BE2C (cell line): ENCODE measurements at regions not wholly inside any gene's neighbourhood (a gene's known extent, or its start where the extent isn't known, plus 50 kb on each side); places are given as distances from the start of the nearest gene placed in this dataset.

ENCODE experiments used
- DNase-seq: peaks from one replicate; pipeline ENCODE4 v3.0.0-alpha.2; 2020
- H3K27me3 ChIP-seq: fragments of 250-450 bp; sonication (Bioruptor Pico); 2 replicates; pipeline ENCODE4 v1.5.1; 2020; ENCODE audit warnings: mild to moderate bottlenecking
- H3K36me3 ChIP-seq: fragments of 250-450 bp; sonication (Bioruptor Pico); 2 replicates; pipeline ENCODE4 v1.5.1; 2020; ENCODE audit warnings: mild to moderate bottlenecking
- H3K4me1 ChIP-seq: fragments of 250-450 bp; sonication (Bioruptor Pico); 2 replicates; pipeline ENCODE4 v1.5.1; 2020
- H3K4me3 ChIP-seq: 2 replicates; pipeline ENCODE4 v1.5.1; 2011; ENCODE audit warnings: low read depth, low read length
- H3K9me3 ChIP-seq: fragments of 250-450 bp; sonication (Bioruptor Pico); 2 replicates; pipeline ENCODE4 v1.5.1; 2020
- TF ChIP-seq, protein P1 (sequence below): IDR thresholded peaks from 2 replicates; pipeline ENCODE4 v1.5.1; 2012; ENCODE audit warnings: mild to moderate bottlenecking, low read depth, low read length

DNA sequence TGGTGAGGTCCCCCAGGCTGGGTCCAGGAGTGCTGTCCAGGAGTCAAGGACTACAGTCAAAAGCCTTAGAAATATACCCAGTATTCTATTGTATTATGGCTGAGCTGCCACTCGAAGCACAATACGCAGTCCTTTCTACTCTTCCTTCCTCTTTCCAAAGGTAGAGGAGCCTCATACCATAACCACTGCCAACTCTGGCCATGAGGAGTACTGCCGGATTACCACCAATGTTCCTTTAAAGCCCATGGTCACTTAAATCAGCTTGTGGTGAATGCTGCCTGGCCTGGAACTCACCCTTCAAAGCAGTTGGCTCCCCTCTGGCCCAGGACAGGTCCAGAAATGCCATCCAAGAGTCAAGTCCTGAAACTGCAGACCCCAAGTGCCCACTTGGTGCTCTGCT is 425.4 kb downstream of the SLC16A7 start:
- H3K36me3 ChIP-seq, result no peaks in the 10 kb centered on the region
- no peaks in the 10 kb centered on the region for H3K27me3 ChIP-seq
- no peak overlapping the region for H3K4me3 ChIP-seq
- H3K4me1 ChIP-seq, result no peaks in the 10 kb centered on the region
- DNase-seq, result no peak
- H3K9me3 ChIP-seq, result no peaks in the 10 kb centered on the region
- TF ChIP-seq, protein P1, sequence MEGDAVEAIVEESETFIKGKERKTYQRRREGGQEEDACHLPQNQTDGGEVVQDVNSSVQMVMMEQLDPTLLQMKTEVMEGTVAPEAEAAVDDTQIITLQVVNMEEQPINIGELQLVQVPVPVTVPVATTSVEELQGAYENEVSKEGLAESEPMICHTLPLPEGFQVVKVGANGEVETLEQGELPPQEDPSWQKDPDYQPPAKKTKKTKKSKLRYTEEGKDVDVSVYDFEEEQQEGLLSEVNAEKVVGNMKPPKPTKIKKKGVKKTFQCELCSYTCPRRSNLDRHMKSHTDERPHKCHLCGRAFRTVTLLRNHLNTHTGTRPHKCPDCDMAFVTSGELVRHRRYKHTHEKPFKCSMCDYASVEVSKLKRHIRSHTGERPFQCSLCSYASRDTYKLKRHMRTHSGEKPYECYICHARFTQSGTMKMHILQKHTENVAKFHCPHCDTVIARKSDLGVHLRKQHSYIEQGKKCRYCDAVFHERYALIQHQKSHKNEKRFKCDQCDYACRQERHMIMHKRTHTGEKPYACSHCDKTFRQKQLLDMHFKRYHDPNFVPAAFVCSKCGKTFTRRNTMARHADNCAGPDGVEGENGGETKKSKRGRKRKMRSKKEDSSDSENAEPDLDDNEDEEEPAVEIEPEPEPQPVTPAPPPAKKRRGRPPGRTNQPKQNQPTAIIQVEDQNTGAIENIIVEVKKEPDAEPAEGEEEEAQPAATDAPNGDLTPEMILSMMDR, result no peak

DNA sequence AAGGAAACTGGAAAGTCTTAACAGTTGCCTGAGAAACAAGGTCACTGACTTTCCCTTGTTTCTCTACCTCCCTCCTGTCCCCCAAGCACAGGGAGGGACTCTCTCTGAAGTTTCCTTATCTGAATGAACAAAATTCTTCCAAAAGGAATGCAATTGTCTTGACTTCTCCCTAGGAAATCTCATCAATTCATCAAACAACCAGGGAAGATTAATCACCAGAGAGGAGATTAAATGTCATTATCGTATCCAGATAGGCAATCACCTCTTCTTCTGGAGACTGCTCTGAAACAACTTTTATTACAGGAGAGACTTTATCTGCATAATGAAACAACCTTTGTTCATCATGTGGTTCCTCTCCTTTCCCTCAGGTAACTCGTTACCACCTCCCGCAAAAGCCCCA is 431.4 kb downstream of the SLC16A7 start:
- TF ChIP-seq, protein P1, result no peak
- no peaks in the 10 kb centered on the region for H3K36me3 ChIP-seq
- H3K9me3 ChIP-seq, result no peaks in the 10 kb centered on the region
- H3K4me1 ChIP-seq, result no peaks in the 10 kb centered on the region
- H3K27me3 ChIP-seq, result no peaks in the 10 kb centered on the region
- H3K4me3 ChIP-seq, result no peak overlapping the region
- no peak for DNase-seq

- no peaks in the 10 kb centered on the region for H3K27me3 ChIP-seq
- DNase-seq, result no peak
- H3K9me3 ChIP-seq, result no peaks in the 10 kb centered on the region
- no peaks in the 10 kb centered on the region for H3K36me3 ChIP-seq
- H3K4me3 ChIP-seq, result no peak overlapping the region
- TF ChIP-seq, protein P1, result no peak
- H3K4me1 ChIP-seq, result no peaks in the 10 kb centered on the region
These were observed 438.3 kb downstream of the SLC16A7 start for GRCh38 chr12:60034147-60034546.

DNA sequence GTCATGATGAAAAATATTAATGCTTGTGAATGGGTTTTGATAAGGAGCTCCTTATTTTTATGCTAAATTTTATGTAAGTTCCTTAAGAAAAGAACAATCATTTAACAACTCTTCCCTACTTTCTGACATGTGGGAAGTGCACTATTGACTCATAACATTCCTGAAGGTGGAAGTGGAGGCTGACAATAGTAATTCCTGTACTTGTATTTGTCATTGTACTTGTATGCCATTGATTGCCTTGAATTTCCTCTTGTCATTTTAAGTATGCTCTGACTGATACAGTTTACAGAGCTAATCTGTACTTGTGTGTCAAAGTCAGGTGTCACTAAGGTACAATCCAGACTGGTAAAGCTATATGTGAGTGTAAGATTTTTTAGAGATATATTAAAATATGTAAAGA is 440.0 kb downstream of the SLC16A7 start:
- no peaks in the 10 kb centered on the region for H3K9me3 ChIP-seq
- DNase-seq, result no peak
- H3K36me3 ChIP-seq, result no peaks in the 10 kb centered on the region
- H3K27me3 ChIP-seq, result no peaks in the 10 kb centered on the region
- no peak overlapping the region for H3K4me3 ChIP-seq
- TF ChIP-seq, protein P1, result no peak
- no peaks in the 10 kb centered on the region for H3K4me1 ChIP-seq

DNA sequence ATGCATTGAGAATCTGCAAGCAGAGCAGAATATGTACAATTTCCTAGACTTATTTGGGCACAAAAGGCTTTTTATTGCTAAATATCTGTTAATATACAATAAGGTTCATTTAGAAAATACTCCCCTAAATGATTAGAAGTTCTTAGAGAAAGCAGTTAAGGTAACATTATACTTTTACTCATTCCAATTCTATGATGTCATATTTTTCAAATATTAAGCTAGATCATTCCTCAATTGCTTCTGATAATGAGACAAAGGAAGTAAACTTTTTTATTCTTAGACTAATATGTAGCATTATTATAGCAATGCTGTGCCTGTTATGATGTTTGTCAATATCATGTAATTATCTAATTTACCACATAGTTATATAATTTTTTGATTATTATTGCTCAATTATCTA is 447.0 kb downstream of the SLC16A7 start:
- H3K9me3 ChIP-seq, result no peaks in the 10 kb centered on the region
- no peaks in the 10 kb centered on the region for H3K36me3 ChIP-seq
- no peak for DNase-seq
- TF ChIP-seq, protein P1, result no peak
- H3K4me1 ChIP-seq, result no peaks in the 10 kb centered on the region
- H3K4me3 ChIP-seq, result no peak overlapping the region
- no peaks in the 10 kb centered on the region for H3K27me3 ChIP-seq

DNA sequence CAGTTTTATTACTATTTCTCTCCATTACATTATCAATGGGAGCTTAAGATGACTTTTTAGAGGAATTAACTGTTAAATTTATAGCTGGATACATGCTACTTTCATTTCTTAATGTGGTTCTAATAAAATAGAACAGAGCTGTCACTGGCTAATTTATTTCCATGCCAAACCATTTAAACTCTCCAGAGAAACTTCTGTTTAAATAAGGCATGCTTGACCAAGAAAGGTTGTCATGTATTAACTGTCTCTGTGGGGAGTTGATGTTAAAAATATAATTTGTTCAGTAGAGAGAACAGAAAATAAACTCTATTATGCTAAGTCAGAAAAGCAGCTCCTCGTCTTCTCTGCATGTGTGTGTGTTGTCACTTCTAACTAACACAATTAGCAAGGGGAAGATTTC is 447.4 kb downstream of the SLC16A7 start:
- DNase-seq, result no peak
- Histone ChIP-seq H3K4me3 (no peak overlapping the region), H3K9me3 (no peaks in the 10 kb centered on the region), H3K27me3 (no peaks in the 10 kb centered on the region), H3K4me1 (no peaks in the 10 kb centered on the region), H3K36me3 (no peaks in the 10 kb centered on the region)
- TF ChIP-seq, protein P1, result no peak
